H9 (cell line): ENCODE measurements at regions not wholly inside any gene's neighbourhood (a gene's known extent, or its start where the extent isn't known, plus 50 kb on each side); places are given as distances from the start of the nearest gene placed in this dataset.

ENCODE experiments used
- DNase-seq: peaks from one replicate; pipeline ENCODE4 v3.0.0-alpha.2; 2017
- H2AFZ ChIP-seq: one replicate; pipeline ENCODE4 v1.6.1; 2013; ENCODE audit warnings: mild to moderate bottlenecking, low read length, control low read depth, moderate library complexity
- H2AK5ac ChIP-seq: 2 replicates; pipeline ENCODE4 v1.6.1; 2013; ENCODE audit warnings: low read length, control low read depth, mixed read lengths; ENCODE audit not compliant: insufficient read length
- H2BK120ac ChIP-seq: one replicate; pipeline ENCODE4 v1.6.1; 2013; ENCODE audit warnings: low read depth, mild to moderate bottlenecking, low read length, control low read depth, inconsistent platforms; ENCODE audit not compliant: poor library complexity, severe bottlenecking
- H2BK12ac ChIP-seq: 2 replicates; pipeline ENCODE4 v1.6.1; 2013; ENCODE audit warnings: low read length, control low read depth, mixed read lengths, low read depth; ENCODE audit not compliant: insufficient read length
- H2BK15ac ChIP-seq: 2 replicates; pipeline ENCODE4 v1.6.1; 2013; ENCODE audit warnings: low read depth, low read length, control low read depth
- H2BK20ac ChIP-seq: one replicate; pipeline ENCODE4 v1.6.1; 2013; ENCODE audit warnings: low read depth, mild to moderate bottlenecking, low read length, control low read depth, inconsistent platforms; ENCODE audit not compliant: poor library complexity, severe bottlenecking
- H2BK5ac ChIP-seq: 2 replicates; pipeline ENCODE4 v1.6.1; 2013; ENCODE audit warnings: low read length, control low read depth, mixed read lengths; ENCODE audit not compliant: insufficient read length
- H3K14ac ChIP-seq: 2 replicates; pipeline ENCODE4 v1.6.1; 2013; ENCODE audit warnings: low read length, control low read depth; ENCODE audit not compliant: insufficient read depth
- H3K18ac ChIP-seq: 2 replicates; pipeline ENCODE4 v1.6.1; 2013; ENCODE audit warnings: low read depth, mild to moderate bottlenecking, mixed read lengths, low read length, control low read depth; ENCODE audit not compliant: insufficient read length
- H3K23ac ChIP-seq: 2 replicates; pipeline ENCODE4 v1.6.1; 2013; ENCODE audit warnings: low read length, control low read depth, mixed read lengths, low read depth; ENCODE audit not compliant: insufficient read length
- H3K23me2 ChIP-seq: 2 replicates; pipeline ENCODE4 v1.6.1; 2013; ENCODE audit warnings: low read depth, mild to moderate bottlenecking, mixed read lengths, low read length, control low read depth; ENCODE audit not compliant: insufficient read length, poor library complexity, severe bottlenecking
- H3K27ac ChIP-seq: 2 replicates; pipeline ENCODE4 v1.5.1; 2013; ENCODE audit warnings: low read length, control low read depth, mixed read lengths, low read depth; ENCODE audit not compliant: insufficient read length
- H3K27me3 ChIP-seq: 2 replicates; pipeline ENCODE4 v1.6.1; 2013; ENCODE audit warnings: low read length, control low read depth, inconsistent platforms; ENCODE audit not compliant: insufficient read depth
- H3K4ac ChIP-seq: 2 replicates; pipeline ENCODE4 v1.6.1; 2013; ENCODE audit warnings: low read depth, mild to moderate bottlenecking, control low read depth, inconsistent platforms, low read length, moderate library complexity
- H3K4me1 ChIP-seq: 2 replicates; pipeline ENCODE4 v1.6.1; 2013; ENCODE audit warnings: low read length, control low read depth, inconsistent platforms; ENCODE audit not compliant: insufficient read depth
- H3K4me2 ChIP-seq: 2 replicates; pipeline ENCODE4 v1.6.1; 2013; ENCODE audit warnings: low read length, control low read depth, mixed read lengths; ENCODE audit not compliant: insufficient read length, insufficient read depth
- H3K56ac ChIP-seq: 2 replicates; pipeline ENCODE4 v1.6.1; 2013; ENCODE audit warnings: low read depth, mild to moderate bottlenecking, mixed read lengths, low read length, control low read depth; ENCODE audit not compliant: insufficient read length
- H3K79me1 ChIP-seq: 2 replicates; pipeline ENCODE4 v1.6.1; 2013; ENCODE audit warnings: low read depth, mild to moderate bottlenecking, moderate library complexity, low read length, control low read depth, inconsistent platforms; ENCODE audit not compliant: insufficient read depth, poor library complexity, severe bottlenecking
- H3K79me2 ChIP-seq: 2 replicates; pipeline ENCODE4 v1.6.1; 2013; ENCODE audit warnings: low read length, control low read depth, inconsistent platforms; ENCODE audit not compliant: insufficient read depth
- H3K9ac ChIP-seq: 2 replicates; pipeline ENCODE4 v1.6.1; 2013; ENCODE audit warnings: low read length, control low read depth, mixed read lengths; ENCODE audit not compliant: insufficient read length; ENCODE audit errors: extremely low read depth
- H3K9me3 ChIP-seq: one replicate; pipeline ENCODE4 v1.6.1; 2013; ENCODE audit warnings: low read depth, low read length, inconsistent platforms; ENCODE audit not compliant: control insufficient read depth
- H3T11ph ChIP-seq: one replicate; pipeline ENCODE4 v1.6.1; 2013; ENCODE audit warnings: mild to moderate bottlenecking, low read length, control low read depth, inconsistent platforms
- H4K20me1 ChIP-seq: one replicate; pipeline ENCODE4 v1.6.1; 2013; ENCODE audit not compliant: control insufficient read depth, insufficient read length, insufficient read depth
- H4K5ac ChIP-seq: 2 replicates; pipeline ENCODE4 v1.6.1; 2013; ENCODE audit warnings: low read depth, mild to moderate bottlenecking, mixed read lengths, low read length, control low read depth; ENCODE audit not compliant: insufficient read length
- H4K8ac ChIP-seq: replicated peaks from 2 replicates; pipeline ENCODE4 v1.6.1; 2013; ENCODE audit warnings: low read length, control low read depth, mixed read lengths, low read depth; ENCODE audit not compliant: insufficient read length
- H4K91ac ChIP-seq: 2 replicates; pipeline ENCODE4 v1.6.1; 2013; ENCODE audit warnings: low read depth, mild to moderate bottlenecking, moderate library complexity, mixed read lengths, low read length, control low read depth; ENCODE audit not compliant: insufficient read length
- H3K27ac Mint-ChIP-seq, 3 experiments: 2 replicates in 2 of 3; 3 replicates in 1 of 3; pipeline ENCODE4 v1.8.0; 2020 to 2021; ENCODE audit warnings: mixed read lengths in 3 of 3, mild to moderate bottlenecking in 1 of 3, moderate library complexity in 1 of 3
- H3K27me3 Mint-ChIP-seq: 2 replicates; pipeline ENCODE4 v1.8.0; 2021; ENCODE audit warnings: low read depth, mild to moderate bottlenecking, moderate library complexity, mixed read lengths
- H3K36me3 Mint-ChIP-seq, 3 experiments: 2 replicates in 2 of 3; 3 replicates in 1 of 3; pipeline ENCODE4 v1.8.0; 2020 to 2021; ENCODE audit warnings: low read depth in 3 of 3, mixed read lengths in 3 of 3; ENCODE audit not compliant: insufficient read depth in 1 of 3
- H3K4me1 Mint-ChIP-seq, 2 experiments: 2 replicates each; pipeline ENCODE4 v1.8.0; 2020; ENCODE audit warnings: mixed read lengths in 2 of 2
- H3K4me3 Mint-ChIP-seq, 2 experiments: 2 replicates in 1 of 2; 3 replicates in 1 of 2; pipeline ENCODE4 v1.8.0; 2020 to 2021; ENCODE audit warnings: mild to moderate bottlenecking in 2 of 2, mixed read lengths in 2 of 2, moderate library complexity in 1 of 2
- H3K9me3 Mint-ChIP-seq, 2 experiments: 2 replicates in 1 of 2; 3 replicates in 1 of 2; pipeline ENCODE4 v1.8.0; 2020; ENCODE audit warnings: mild to moderate bottlenecking in 2 of 2, mixed read lengths in 2 of 2, moderate library complexity in 1 of 2
- WGBS: extraction: QIAGEN DNeasy Blood & Tissue Kit; methylation state at CpG from one replicate; pipeline ENCODE4 v1.1.7; 2013; ENCODE audit warnings: missing lambda C conversion rate, low lambda C conversion rate, mixed read lengths; ENCODE audit not compliant: insufficient read length; ENCODE audit errors: extremely low coverage; 5-methylcytosine and 5-hydroxymethylcytosine counted together
- TF ChIP-seq, protein P1 (sequence below): fragments of 200-600 bp; sonication (generic); conservative IDR thresholded peaks from 3 replicates; pipeline ENCODE4 v1.8.0; 2021; ENCODE audit warnings: antibody characterized with exemption, mild to moderate bottlenecking

DNA sequence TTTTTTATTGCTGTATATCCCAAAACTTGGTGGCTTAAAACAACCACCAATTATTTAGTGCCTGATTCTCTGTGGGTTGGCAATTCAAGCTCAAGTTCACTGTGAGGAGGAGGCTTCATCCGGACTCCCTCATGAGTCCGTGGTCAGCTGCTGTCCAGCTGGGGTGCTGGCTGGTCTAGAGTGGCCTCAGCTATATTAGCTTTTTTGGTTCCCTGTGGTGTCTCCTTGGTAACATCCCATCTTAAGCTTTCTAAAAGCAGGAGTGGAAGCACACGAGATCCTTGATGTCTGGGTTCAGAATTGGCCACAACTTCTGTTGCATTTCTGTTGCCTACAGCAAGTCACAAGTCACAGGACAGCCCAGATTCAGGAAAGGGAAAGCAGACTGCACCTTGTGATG, 536.5 kb upstream of the FZD8 start:
- H2BK12ac ChIP-seq = no peak overlapping the region
- H2AK5ac ChIP-seq = no peak overlapping the region
- no peak overlapping the region for H2AFZ ChIP-seq
- no peaks in the 10 kb centered on the region for H3K27me3 ChIP-seq
- no peaks in the 10 kb centered on the region for H3K23me2 ChIP-seq
- no peak overlapping the region for H2BK20ac ChIP-seq
- no CpG with 5 or more reads among the region's 3 CpGs for WGBS
- H3K79me2 ChIP-seq = no peaks in the 10 kb centered on the region
- no peaks in the 10 kb centered on the region for H3K9me3 ChIP-seq
- H2BK120ac ChIP-seq = no peak overlapping the region
- no peak overlapping the region for H3K27ac ChIP-seq
- H3K4me3 Mint-ChIP-seq = no peak overlapping the region
- no peak overlapping the region for H2BK5ac ChIP-seq
- no peaks in the 10 kb centered on the region for H3K79me1 ChIP-seq
- no peak overlapping the region for H4K8ac ChIP-seq
- H4K5ac ChIP-seq = no peak overlapping the region
- H3K4ac ChIP-seq = no peak overlapping the region
- H3K27me3 Mint-ChIP-seq = peaks cover 15% of the 10 kb centered on the region
- DNase-seq = no peak
- H4K91ac ChIP-seq = no peak overlapping the region
- H3K23ac ChIP-seq = no peak overlapping the region
- H3K4me1 ChIP-seq = no peaks in the 10 kb centered on the region
- H3K27ac Mint-ChIP-seq = no peak overlapping the region
- no peak overlapping the region for H3K4me2 ChIP-seq
- H4K20me1 ChIP-seq = no peaks in the 10 kb centered on the region
- TF ChIP-seq, protein P1, sequence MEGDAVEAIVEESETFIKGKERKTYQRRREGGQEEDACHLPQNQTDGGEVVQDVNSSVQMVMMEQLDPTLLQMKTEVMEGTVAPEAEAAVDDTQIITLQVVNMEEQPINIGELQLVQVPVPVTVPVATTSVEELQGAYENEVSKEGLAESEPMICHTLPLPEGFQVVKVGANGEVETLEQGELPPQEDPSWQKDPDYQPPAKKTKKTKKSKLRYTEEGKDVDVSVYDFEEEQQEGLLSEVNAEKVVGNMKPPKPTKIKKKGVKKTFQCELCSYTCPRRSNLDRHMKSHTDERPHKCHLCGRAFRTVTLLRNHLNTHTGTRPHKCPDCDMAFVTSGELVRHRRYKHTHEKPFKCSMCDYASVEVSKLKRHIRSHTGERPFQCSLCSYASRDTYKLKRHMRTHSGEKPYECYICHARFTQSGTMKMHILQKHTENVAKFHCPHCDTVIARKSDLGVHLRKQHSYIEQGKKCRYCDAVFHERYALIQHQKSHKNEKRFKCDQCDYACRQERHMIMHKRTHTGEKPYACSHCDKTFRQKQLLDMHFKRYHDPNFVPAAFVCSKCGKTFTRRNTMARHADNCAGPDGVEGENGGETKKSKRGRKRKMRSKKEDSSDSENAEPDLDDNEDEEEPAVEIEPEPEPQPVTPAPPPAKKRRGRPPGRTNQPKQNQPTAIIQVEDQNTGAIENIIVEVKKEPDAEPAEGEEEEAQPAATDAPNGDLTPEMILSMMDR = no peak
- no peak overlapping the region for H3K56ac ChIP-seq
- H3K9ac ChIP-seq = no peak overlapping the region
- no peaks in the 10 kb centered on the region; a peak in 1 of 5 replicates for H3K9me3 Mint-ChIP-seq
- no peak overlapping the region for H3T11ph ChIP-seq
- no peak overlapping the region for H3K18ac ChIP-seq
- peaks cover under 1% of the 10 kb centered on the region in 2 experiments; a peak in 3 of 4 replicates for H3K4me1 Mint-ChIP-seq
- no peaks in the 10 kb centered on the region; a peak in 2 of 7 replicates for H3K36me3 Mint-ChIP-seq
- no peak overlapping the region for H3K14ac ChIP-seq
- no peak overlapping the region for H2BK15ac ChIP-seq
